KBM-7 (cell line): ENCODE measurements at regions not wholly inside any gene's neighbourhood (a gene's known extent, or its start where the extent isn't known, plus 50 kb on each side); places are given as distances from the start of the nearest gene placed in this dataset.
"Not testable (repeated sequence)": the region's sequence is repeated elsewhere in the genome, so short reads cannot be mapped to it uniquely, and the experiment has no call there.

ENCODE experiments used
- DNase-seq: peaks from one replicate; pipeline ENCODE4 v3.0.0-alpha.2; 2015
- in situ Hi-C: fragments of 300-500 bp; cut with MboI; formaldehyde crosslinking; loops from 2 replicates; pipeline ENCODE4 v1.14.3; 2020; ENCODE audit warnings: low sequenced_read_pairs, low pct_unique_long_range_greater_than_20kb, mixed read lengths

DNA sequence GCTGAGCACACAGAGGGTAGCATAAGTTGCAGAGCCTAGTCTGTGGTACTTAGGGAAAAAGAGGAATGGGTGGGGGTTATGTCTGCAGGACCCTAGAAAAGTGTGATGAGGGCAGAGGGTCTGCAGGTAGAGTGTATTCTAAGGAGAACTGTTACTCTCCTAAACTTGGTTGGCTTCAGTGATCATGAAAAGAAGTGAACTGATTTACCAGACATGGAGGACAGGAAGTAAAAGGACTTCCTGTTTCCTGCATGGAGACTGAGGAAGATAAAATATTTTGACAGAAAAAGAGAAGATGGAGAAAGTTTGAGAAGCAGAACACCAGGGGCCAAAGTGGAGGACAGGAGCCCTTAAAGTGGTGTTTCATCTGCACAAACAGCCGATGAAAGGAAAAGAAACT is 472.2 kb downstream of the TMEM121 start:
- DNase-seq, in situ Hi-C loops: not testable (repeated sequence)

DNA sequence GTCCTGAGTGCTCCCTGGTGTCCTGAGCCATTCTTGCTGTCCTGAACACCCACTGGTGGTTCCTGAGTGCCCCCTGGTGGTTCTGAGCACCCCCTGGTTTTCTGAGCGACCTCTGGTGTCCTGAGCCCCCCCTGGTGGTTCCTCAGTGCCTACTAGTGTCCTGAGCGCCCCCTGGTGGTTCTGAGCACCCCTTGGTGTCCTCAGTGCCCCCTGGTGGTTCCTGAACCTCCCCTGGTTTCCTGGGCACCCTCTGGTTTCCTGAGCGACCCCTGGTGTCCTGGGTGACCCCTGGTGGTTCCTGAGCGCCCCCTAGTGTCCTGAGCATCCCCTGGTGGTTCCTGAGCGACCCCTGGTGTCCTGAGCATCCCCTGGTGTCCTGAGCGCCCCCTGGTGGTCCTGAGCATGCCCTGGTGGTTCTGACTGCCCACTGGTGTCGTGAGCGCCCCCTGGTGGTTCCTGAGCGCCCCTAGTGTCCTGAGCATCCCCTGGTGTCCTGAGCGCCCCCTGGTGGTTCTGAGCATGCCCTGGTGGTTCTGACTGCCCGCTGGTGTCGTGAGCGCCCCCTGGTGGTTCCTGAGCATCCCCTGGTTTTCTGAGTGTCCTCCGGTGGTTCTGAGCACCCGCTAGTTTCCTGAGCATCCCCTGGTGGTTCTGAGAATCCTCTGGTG is 473.1 kb downstream of the TMEM121 start:
- in situ Hi-C loops = no loop called here
- DNase-seq = peak; percentile 81

DNA sequence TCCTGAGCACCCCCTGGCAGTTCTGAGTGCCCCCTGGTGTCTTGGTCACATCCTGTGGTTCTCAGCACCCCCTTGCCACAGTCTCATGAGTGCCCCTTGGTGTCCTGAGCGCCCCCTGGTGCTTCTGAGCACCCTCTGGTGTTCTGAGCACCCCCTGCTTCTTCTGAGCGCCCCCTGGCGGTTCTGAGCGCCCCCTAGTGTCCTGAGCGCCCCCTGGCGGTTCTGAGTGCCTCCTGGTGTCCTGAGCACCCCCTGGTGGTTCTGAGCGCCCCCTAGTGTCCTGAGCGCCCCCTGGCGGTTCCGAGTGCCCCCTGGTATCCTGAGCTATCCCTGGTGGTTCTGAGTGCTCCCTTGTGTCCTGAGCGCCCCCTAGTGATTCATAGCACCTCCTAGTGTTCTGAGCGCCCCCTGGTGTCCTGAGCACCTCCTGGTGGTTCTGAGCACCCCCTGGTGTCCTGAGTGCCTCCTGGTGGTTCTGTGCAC is 473.7 kb downstream of the TMEM121 start:
- DNase-seq, in situ Hi-C loops: not testable (repeated sequence)

DNA sequence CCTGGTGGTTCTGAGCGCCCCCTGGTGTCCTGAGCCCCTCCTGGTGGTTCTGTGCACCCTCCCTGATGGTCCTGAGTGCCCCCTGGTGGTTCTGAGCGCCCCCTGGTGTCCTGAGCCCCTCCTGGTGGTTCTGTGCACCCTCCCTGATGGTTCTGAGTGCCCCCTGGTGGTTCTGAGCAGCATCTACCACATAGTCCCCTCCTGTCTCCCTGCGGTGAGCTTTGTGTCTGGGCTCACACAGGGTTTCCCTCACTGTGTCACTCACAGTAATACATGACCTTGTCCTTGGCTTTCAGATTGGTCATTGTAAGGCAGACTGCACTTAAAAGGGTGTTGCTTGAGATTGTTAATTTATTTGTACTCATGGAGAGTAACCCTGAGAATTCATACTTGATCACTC is 474.9 kb downstream of the TMEM121 start:
- in situ Hi-C loops = not testable (repeated sequence)

DNA sequence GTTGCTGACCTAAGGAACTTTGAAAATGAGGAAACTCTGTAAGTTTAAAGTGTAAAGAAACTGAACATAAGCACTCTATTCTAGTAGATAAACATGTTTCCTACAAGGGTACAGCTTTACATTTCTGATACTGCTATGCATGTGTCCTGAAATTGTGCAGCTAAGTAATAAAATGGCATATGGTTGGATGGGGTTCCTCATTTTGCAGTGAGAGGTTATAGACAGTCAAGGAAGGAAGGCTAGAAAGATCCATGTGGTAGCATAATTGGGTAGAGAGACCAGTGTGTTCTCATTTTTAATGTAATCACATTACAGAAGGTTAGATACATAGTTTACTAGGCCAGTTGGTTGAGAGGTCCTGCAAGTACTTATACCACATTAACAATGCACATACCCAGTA is 477.0 kb downstream of the TMEM121 start:
- peak; percentile 46 for DNase-seq
- in situ Hi-C loops = no loop called here

More for the DNA sequence above, 474.9 kb downstream of the TMEM121 start:
- not testable (repeated sequence) for DNase-seq

DNA sequence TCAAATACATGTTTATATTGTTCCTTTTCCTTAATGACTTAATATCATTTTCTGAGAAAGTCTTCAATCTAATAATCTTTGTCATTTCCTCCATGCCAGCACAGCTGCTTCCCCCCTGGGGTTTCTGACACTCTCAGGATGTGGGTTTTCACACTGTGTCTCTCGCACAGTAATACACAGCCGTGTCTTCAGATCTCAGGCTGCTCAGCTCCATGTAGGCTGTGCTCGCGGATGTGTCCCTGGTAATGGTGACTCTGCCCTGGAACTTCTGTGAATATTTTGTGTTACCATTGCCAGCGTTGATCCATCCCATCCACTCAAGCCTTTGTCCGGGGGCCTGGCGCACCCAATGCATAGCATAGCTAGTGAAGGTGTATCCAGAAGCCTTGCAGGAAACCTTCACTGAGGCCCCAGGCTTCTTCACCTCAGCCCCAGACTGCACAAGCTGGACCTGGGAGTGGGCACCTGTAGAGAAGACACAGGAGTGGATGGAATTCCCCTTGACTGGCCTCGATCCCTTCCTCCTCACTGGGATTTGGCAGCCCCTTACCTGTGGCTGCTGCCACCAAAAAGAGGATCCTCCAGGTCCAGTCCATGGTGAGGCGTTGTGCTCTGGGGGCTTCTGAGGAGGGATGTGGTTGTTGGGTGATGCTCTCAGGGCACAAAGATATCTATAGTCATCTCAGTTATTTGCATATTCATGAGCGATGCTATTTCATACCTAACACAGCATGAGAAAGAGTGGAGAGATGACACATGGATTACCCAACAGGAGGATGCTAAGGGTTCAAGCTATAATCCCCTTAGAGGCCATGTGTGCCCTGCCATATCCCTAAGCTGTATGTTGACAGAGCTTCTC is 478.8 kb downstream of the TMEM121 start:
- in situ Hi-C loops = not testable (repeated sequence)
- DNase-seq = peak; percentile 43

DNA sequence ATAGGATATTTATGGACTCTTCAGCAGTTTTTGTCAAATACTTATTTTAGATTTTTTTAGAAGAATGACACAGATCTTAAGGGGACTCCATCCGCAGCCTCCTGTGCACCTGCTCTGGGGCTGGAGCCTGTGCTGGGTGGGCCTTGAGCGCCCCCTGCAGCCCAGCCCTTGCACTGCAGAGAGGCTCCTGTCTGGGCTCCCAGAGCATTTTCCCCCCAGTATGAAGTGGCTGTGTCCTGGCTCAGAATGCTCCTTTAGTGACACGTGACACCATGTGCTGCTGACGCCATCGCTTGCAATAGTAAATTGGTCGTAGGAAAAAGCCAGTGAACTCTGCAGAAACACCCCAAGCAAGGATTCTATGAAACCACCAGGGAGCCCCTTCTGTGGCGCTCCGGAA is 479.7 kb downstream of the TMEM121 start:
- DNase-seq = peak; percentile 78
- in situ Hi-C loops = not testable (repeated sequence)

DNA sequence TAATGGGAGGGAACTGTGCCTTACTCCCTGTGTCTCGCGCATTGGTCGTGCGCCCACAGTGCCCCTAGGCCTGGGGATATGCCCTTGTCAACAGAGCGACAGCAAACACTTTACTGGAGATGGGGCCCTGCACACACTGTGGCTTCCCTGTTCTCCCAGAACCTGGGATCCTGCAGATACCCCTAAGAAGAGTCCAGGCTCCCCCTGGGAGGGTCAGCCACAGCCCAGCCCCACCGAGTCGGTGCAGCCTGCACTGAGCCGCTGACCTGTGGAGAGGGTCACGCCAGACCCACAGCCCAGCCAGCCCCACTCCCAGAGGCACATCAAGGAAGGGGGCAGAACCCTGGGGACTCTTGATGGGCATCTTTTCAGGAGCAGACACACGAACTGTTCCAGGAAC is 480.3 kb downstream of the TMEM121 start:
- DNase-seq, in situ Hi-C loops: not testable (repeated sequence)

DNA sequence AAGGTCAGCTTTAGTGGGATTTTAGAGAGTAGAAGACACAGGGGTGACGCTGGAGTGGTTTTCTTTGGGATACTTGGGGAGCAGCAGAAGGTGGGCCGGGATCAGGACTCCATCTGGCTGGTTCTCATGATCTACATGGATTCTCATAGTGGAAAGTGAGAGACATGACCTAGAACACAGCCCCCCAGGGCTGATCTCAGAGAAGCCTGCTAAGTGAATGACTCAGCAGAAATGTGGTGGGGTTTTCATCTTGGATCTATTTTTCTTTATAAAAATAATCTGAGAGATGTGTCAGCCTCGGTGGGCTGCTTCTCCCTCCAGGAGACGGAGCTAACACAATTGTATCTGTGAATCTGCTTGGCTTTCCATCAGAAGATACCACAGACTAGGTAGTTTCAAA is 484.4 kb downstream of the TMEM121 start:
- in situ Hi-C loops = no loop called here
- DNase-seq = no peak

DNA sequence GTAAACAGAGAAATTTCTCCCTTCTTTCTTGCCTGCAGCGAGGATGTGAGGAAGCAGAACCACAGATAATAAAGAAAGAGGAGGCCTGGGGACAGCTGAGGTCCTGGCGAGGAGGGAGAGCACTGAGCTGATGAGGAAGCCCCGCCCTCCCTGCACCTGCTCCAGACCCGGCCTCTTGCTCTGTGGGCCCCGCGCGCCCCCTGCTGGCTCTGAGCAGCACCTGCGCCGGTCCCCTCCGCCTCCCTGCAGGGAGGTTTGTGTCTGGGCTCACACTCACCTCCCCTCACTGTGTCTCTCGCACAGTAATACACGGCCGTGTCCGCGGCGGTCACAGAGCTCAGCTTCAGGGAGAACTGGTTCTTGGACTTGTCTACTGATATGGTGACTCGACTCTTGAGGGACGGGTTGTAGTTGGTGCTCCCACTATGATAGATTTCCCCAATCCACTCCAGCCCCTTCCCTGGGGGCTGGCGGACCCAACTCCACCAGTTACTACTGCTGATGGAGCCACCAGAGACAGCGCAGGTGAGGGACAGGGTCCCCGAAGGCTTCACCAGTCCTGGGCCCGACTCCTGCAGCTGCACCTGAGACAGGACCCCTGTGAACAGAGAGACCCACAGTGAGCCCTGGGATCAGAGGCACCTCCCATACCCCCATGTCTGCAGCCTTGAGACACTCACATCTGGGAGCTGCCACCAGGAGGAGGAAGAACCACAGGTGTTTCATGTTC is 485.4 kb downstream of the TMEM121 start:
- in situ Hi-C loops = not testable (repeated sequence)

DNA sequence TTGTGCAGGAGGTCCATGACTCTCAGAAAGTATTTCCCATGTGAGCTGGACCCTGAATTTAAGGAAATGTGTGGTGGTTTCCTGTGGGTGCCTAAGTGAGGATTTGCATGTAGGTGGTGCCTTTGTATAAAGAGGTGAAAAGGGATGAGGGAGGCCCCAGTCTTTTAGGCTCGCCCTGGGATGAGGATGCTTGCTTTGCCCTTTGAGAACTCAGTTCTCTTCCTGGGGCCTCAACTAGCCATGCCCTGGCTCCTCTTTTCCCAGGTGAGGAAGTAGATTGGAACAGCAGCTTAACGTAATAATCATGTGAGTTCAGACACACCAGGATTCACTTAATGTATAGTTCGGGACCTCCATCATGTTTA is 486.0 kb downstream of the TMEM121 start:
- DNase-seq, in situ Hi-C loops: not testable (repeated sequence)

More for the DNA sequence above, 485.4 kb downstream of the TMEM121 start:
- DNase-seq = peak; percentile 87

DNA sequence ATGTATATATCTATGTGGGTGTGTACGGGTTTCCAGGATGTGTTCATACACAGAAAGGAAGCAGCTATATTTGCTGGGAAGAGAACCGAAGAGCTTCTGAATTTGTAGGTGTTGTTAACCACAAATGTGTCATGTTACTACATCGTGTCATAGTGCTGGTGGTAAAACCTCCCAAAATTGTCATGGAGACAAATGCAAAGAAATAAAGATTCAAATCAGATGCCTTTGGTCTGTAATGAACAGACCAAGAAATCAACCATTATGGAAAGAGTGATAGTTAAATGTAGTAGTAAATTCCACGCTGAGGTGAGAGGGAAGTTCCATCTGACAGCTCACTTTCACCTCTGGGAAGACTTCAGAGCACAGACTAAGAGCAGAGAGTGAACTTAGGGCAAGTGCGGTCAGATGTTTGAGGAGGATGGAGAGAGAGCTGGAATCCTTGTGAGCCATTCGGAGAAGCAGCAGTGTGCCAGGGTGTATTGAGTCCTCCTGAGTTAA is 487.5 kb downstream of the TMEM121 start:
- no peak for DNase-seq
- in situ Hi-C loops = no loop called here

DNA sequence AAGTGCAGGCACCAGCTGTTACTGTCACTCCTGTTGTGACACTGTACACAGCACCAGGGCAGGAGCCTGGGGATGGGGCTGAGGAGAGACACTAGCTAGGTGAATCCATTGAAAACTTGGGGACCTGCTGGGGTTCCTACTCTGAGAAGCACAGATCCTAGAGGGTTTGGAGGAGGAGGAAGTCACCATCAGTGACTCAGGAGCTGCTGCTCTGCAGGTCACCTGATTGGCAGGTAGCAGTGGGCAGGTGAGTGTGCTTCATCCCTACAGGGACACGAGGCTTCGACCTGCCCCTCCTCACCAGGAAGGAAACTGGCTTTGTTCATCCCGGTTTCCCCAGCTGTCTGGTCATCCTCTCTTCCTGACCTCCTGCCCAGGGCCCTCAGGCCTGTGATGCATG is 491.6 kb downstream of the TMEM121 start:
- in situ Hi-C loops, DNase-seq: not testable (repeated sequence)

DNA sequence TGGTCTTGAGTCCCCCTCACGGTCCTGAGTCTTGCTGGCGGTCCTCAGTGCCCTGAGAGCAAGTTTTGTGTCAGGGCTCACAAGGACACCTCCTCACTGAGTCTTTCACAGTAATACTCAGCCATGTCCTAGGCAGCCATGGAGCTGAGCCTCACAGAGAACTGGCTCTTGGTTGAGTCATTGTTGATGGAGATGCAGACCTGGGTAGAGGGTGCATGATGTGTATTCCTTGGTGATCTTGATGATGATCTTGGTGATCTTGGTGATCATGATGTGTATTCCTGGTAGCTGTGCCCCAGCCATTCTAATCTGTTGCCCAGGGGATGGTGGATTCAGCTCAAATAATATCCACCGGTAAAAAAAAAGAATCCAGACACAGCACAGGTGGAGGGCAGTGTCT is 495.4 kb downstream of the TMEM121 start:
- in situ Hi-C loops = no loop called here
- DNase-seq = no peak

DNA sequence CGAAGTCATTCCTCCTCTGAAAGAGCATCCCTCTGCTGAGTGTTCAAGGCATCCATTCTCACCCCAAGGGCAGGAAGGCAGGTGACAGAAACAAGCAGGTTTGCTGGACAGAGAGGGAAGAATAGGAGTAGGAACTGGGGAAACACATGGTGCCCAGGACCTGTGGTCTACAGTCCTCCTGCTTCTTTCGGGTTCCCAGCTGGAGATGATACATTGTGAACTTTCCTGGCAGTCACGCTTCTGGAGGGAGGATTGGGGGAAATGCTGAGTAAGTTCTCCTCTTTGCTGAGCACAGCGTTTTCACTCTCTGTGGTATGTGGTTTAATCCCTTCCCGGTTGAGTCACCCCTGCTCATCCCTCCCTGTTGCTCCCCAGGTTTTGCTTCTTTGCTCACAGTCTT is 496.3 kb downstream of the TMEM121 start:
- DNase-seq, in situ Hi-C loops: not testable (repeated sequence)

DNA sequence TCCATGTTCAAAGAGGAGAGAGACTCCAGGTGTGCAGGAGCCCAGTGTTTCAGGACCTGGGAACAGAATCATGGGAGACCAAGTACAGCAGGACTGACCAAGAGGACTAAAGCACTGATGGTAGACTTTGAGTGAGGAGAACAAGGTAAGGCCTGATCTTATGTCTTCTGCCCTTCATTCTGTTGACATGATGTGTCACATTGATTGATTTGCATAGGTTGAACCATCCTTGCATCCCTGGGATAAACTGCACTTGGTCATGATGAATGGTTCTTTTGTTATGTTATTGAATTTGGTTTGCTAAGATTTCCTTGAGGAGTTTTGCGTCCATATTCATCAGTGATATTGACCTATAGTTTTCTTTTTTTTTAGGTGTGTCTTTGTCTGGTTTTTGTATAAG is 497.0 kb downstream of the TMEM121 start:
- in situ Hi-C loops = no loop called here
- no peak for DNase-seq

DNA sequence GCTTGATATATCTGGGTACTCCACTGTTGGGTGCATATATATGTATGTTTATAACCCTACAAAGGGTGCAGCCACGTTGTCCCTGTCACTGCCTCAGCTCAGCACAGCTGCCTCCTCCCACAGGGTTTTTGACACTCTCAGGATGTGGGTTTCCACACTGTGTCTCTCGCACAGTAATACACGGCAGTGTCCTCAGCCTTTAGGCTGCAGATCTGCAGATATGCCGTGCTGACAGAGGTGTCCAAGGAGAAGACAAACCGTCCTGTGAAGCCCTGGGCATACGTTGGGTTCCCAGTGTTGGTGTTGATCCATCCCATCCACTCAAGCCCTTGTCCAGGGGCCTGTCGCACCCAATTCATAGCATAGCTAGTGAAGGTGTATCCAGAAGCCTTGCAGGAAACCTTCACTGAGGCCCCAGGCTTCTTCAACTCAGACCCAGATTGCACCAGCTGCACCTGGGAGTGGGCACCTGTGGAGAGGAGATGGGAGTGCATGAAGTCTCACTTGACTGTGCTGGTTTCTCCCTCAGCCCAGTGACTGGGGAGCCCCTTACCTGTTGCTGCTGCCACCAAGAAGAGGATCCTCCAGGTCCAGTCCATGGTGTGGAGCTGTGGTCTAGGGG is 498.7 kb downstream of the TMEM121 start:
- in situ Hi-C loops = no loop called here
- no peak for DNase-seq

DNA sequence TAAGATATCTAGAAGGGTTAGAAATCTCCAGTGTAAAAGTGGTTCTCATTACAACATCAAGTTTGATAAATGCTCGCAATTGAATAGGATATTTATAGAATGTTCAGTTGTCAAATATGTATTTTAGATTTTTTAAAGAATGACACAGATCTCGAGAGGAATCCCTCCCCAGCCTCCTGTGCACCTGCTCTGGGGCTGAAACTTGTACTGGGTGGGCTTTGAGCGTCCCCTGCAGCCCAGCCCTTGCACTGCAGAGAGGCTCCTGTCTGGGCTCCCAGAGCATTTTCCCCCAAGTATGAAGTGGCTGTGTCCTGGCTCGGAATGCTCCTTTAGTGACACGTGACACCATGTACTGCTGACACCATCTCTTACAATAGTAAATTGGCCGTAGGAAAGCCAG is 499.6 kb downstream of the TMEM121 start:
- in situ Hi-C loops = no loop called here
- DNase-seq = no peak

DNA sequence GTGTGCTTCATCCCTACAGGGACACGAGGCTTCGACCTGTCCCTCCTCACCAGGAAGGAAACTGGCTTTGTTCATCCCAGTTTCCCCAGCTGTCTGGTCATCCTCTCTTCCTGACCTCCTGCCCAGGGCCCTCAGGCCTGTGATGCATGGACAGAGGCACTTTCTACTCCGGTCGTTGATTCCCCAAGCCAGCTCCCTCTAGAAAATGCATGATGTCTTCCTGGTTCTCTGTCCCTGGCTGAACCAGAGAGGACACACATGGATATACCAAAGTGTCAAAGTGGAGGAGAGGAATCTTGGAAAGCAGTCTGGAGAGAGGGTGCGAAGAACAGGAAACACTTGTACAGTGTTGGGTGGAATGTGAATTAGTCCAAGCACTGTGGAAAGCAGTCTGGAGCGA is 501.4 kb downstream of the TMEM121 start:
- in situ Hi-C loops, DNase-seq: not testable (repeated sequence)
